NCI-H1694 treated with DMSO at 0.1 percent for 48 hours (cell line): ENCODE measurements at regions not wholly inside any gene's neighbourhood (a gene's known extent, or its start where the extent isn't known, plus 50 kb on each side); places are given as distances from the start of the nearest gene placed in this dataset.

ENCODE experiments used
- DNase-seq: peaks from one replicate; lab custom pipeline; 2025; lab: John Stamatoyannopoulos, UW

DNA sequence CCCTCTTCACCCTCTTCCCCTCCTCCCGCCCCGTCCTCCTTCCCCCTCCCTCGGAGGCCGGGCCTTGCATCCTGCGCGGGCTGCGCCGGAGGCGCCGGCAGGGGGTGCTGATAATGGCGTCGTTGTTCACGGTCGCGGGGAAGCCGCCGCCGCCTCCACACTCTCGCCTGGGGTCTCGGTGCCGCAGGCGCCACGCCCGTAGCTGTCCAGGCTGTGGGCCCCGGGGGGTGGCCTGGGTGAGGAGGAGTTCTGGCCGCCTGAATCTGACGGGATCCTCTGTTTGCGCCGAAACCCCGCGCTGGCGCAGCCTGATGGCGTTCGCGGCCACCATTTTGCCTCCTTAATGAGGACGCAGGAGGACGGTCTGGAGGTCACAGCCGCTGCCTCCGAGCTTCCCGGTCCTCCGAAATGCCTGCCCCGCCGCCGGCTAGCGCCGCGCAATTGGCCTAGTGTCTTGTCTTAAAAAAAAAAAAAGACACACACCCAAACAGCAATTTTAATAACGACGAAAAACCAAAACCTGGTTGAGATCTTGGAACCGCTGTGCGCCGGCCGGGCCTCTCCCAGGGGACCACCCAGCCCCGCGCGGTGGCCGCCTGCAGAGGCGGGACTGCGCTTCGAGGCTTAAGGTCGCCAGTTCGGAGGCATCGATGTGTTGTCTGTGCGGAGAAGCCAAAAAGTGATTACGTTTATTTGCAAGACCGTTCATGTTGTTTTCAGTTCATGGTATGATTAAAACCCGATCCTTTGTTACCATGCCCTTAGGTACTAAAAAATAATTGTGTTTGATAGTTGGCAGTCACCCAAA is 106.6 kb upstream of the HNRNPU start:
- peak; percentile 97 for DNase-seq

DNA sequence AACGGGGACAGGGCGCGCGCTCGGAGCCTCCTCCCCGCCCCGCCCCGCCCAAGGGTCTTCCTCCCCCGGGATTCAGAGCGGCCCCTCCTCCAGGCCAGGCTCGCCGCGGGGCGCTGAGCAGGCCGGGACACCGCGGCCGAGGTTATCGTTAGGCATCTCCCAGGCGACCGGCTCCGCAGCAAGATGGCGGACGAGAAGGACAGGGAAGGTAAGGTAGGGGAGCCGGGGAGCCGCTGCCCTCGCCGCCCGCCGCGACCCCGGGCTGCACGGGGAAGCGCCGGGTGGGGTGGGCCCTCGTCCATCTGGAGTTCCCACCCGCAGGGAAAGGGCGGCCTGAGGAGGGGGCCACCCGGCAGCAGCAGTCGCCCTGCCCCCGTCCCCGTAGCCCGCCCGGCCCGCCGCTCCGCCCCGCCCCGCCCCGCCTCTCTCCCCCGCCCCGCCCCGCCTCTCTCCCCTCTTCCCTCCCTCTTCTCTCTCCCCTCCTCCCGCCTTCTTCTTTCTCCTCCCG is 105.9 kb upstream of the HNRNPU start:
- DNase-seq, result peak; percentile 87

DNA sequence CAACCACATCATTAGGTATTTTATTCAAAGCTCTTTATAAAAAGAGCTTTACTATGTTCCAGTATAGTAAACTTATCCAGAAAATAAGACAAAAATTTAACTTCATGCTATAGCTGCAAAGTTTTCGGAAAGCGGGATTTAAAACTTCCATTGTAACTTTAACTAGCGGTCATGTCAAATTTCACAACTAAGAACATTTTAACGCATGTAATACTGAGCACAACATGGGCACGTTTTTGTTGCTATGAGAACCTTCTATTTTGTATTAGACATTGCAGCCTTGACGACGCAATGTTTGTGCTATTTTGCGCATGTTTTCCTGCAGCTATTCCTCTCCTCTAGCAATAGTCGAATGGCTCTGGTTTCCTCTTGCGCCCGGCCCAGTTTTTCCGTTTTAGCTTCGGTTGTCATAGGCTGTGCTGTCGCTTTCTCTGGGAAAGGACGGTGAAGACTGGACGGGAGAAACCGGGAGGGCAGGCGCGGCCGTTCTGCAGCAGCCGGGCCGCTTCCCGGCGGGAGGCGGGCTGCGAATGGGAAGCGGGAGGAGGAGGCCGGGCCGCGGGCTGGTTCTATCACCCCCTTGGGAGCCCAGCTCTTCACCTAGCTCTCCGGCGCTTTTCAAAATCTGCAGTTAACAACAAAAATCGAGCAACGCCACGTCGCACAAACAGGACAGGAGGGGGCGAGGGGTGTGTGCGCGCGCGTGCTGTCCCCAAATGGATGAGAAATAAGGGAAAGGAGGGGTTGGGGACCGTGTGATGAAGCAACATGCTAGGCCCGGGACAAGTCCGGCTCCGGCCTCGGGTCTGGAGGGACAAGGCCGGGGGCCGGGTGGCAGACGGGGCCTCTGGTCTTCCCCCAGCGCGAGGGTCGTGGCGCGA is 105.3 kb upstream of the HNRNPU start:
- DNase-seq, result peak; percentile 85

DNA sequence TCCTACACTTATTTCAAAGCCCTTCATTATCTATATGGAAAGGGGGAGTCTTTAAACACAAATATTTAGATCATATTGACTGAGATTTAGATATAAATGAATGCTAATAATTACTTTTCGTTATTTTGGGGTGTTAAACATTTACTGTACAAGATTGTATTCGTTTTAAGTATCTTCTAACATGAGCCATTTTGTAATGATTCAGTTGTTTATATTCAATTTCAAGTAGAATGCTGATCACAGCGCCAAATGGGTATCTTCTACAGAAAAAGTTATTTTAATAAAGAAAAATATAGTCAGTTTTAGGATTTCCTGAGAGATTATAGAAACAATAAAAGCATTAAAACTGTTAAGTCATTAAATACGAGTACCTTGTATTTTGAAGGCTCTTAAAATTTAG is 104.5 kb upstream of the HNRNPU start:
- no peak for DNase-seq

DNA sequence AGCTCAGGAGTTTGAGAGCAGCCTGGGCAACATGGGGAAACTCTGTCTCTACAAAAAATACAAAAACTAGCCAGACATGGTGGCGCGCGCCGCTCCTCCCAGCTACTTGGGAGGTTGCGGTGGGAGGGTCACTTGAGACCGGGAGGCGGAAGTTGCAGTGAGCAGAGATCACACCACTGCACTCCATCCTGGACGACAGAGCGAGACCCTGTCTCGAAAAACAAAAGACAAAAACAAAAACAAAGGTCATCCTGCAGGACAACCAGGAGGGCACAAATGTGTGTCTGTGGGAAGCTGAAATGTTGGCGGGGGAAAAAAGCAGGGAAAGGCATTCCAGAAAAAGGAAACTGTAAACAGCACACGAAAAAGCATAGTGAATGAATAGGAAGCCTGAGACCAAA is 104.1 kb upstream of the HNRNPU start:
- DNase-seq, result no peak

DNA sequence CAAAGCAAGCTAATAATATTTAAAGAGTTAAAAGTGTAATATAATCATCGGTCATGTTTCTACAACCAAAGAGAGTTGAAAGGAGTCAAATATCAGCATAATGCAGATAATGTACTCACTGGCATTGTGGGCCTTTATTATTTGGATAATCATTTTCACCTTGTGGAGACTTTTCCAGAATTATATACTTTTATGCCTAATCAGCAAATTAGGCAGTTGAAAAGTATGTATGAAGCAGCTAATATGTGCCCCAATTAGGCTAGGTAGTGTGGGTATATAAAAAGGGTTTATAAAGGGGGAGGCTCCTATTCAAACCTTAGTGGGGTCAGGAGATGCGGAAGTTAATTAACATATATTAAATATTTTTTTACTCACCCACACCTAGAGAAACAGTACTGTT is 102.8 kb upstream of the HNRNPU start:
- DNase-seq, result no peak

DNA sequence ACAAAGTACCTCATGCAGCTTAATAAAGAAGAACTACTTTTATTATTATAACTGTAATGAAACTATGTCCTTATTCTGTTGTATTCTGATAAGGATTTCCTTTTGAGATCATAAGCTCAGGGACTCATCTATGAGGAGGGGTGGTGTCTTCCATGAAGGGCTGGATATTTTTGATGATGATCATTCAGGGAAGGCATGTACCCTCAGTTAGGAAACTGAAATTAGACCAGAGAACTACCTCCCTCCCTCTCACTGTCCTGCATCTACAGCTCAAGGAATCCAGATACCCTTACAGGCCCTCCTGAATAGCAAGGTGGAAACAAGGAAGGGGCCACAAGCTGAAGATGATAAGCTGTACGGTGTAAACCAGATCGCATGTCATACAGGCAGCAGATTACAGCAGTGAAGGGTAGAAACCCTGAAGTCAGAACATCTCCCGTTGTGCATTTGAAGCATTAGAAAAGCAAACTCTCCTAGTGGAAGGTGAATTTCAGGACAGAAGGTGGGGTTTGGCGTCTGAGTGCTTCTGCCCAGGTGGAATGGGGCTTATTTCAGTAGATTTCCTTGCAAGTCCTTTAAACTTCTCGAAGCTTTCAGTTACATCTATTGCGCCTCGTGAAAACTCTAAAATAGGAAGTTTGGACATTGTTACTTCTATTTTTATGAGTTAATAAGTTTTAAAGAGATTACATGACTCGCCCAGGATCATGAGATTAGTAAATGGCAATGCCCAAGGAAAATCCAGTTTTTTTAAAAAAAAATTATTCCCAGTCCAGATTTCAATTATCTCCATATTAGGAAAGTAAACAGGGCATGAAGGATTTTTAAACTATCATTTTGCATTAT is 101.1 kb upstream of the HNRNPU start:
- no peak for DNase-seq

DNA sequence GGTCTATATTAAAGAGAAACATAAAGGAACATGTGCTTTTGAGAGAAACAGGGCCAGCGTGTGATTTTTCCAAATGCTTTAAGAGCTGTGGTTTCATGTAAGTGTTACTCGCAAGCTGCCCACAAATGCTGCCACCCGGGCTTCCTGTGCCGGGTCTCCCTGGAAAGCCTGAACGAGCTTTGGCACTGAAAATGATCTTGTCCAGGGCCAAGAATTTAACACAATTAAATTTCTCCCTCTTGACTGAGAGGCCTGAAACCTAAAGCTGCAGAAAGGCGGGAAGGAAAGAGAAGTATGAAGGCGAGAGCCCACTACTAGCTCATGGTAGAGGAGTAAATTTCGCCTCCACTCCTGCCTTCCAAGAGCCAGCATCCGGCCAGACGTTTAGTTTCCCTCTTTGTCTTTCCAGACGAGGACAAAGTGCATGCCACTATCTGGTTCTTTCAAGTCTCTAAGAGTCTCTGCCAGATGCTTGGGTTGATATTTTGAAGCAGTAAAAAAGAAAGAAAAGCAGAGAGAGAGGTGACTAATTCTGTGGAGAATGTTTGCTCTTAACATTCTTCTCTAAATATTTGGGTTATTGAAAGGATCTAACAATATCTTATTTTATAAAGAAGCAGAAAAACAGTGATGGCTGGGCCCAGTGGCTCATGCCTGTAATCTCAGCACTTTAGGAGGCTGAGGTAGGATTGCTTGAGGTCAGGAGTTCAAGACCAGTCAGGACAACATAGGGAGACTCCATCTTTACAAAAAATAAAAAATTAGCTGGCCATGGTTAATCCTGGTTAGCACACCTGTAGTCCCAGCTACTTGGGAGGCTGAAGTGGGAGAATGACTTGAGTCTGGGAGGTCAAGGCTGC is 100.0 kb upstream of the HNRNPU start:
- no peak for DNase-seq

DNA sequence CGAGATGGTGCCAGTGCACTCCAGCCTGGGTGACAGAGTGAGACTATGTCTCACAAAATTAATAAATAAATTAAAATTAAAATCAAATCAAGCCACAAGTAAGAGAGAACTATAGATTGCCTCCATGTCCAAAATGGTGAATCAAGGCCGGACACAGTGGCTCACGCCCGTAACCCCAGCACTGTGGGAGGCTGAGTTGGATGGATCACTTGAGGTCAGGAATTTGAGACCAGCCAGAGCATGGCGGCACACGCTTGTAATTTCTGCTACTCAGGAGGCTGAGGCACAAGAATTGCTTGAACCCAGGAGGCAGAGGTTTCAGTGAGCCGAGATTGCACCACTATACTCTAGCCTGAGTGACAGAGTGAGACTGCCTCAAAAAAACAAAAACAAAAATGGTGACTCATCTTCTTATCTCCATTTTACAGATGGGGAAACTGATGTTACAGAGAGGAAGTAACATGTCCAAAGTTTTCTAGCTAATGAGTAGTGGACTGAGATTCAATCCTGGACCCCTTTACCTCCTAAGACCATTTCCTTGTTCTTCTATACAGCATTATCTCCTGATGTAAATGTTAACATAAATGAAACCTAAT is 99.0 kb upstream of the HNRNPU start:
- no peak for DNase-seq

DNA sequence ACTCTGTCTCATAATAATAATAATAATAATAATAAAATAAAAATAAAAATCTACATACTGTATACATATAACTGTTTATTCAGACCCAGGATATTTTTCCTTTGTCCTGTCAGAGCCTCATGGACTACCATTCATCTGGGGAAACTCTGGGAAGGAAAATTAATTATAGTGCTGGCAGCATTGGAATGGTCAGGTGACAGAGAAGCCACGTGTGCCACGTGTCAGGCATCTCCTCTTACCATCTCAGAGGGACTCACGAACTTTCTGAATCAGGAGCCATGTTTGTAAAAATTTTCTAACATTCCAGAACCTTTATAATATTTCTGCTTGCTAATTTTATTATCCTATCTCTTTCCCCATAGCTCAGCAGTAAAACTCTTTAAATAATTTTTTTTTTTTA is 97.8 kb upstream of the HNRNPU start:
- no peak for DNase-seq

DNA sequence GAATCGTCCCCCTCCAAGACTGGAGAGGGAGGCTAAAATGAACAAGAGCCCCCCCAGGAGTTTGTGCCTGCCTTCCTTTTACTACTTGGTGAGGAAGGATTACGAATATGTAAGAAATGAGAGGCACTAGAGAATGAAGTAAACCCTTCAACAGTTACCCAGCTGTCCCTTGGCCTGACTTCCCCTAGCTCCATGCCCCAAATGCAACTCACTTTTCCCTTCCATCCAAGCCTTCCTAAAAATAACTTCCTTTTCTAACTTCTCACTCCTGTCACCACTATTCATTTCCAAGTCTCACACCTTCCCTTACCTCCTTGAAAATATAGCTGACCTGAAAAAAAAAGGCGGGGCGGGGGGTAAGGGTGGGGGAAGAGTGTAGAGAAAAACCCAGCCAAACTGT is 96.6 kb upstream of the HNRNPU start:
- DNase-seq, result no peak

DNA sequence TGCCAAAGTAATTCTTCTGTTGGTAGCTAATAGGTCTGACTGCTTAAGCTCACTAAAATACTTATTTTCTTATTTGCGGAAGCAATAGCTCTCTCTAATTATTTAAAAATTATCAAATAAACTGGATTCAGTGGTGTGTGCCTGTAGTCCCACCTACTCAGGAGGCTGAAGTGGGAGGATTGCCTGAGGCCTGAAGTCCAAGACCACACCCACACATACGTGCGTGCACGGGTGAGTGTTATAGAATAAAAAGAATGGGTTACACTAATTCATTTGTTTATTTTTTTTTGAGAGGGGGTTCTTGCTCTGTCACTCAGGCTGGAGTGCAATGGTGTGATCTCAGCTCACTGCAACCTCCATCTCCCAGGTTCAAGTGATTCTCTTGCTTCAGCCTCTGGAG is 94.2 kb upstream of the HNRNPU start:
- no peak for DNase-seq

DNA sequence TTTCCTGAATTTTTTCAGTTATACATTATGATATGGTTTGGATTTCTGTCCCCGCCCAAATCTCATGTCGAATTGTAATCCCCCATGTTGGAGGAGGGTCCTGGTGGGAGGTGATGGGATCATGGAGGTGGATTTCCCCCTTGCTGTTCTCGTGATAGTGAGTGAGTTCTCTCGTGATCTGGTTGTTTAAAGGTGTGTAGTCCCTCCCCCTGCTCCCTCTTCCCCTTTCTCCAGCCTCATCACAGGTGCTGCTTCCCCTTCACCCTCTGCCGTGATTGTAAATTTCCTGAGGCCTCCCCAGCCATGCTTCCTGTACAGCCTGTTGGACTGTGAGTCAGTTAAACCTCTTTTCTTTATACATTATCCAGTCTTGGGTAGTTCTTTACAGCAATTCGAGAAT is 93.2 kb upstream of the HNRNPU start:
- no peak for DNase-seq

DNA sequence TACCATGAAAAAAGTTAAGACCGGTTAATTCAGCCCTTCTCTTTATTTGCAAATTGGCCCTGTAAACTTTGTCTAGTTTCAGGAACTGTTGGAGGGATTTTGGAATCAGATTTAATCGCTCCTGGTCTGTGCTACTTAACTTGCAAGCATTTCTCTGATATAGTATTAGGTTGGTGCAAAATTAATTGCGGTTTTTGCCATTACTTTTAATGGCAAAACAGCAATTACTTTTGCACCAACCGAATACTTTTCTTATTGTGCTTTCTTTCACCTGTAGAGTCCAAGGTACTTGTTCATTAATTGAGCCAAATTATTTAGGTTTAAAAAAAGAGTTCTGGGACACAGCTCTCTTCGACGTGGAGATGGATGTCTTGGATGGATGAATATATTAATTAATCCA is 92.8 kb upstream of the HNRNPU start:
- DNase-seq, result no peak

DNA sequence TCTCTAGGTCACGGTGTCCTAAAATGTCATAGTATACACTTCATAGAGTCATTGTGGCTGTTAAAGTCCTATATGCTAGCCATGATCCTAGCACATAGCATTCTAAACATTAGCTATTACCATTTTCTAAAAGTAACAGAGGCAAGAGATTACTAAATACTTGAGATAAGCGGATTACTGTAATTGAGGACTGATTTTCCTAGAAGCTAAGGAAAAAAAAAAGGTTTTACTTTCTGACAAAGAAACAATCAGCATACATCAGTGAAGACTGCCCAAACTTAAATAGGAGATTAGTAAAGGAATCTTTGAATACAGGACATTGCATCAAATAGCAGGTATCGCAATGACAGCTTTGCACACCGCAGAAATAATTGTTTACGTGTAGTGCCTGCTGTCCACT is 91.3 kb upstream of the HNRNPU start:
- DNase-seq, result no peak

DNA sequence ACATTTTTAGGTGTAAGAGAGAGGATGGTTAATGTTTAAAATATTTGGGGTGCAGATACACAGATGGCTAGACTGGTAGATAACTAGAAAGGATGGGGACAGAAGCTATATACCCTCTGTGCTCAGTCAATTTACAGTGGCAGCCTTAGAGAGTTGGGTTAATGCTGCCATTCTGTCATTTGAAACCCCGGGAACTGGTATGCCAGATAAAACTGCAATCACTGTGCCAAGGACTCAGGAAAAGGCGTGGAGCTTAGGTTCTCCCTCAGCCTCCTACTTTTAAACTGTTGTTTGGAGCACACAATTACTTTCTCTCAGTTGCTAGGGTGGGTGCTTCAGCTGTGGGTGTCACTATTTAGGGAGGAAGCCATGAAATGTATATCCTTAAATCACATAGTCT is 90.0 kb upstream of the HNRNPU start:
- DNase-seq, result no peak

DNA sequence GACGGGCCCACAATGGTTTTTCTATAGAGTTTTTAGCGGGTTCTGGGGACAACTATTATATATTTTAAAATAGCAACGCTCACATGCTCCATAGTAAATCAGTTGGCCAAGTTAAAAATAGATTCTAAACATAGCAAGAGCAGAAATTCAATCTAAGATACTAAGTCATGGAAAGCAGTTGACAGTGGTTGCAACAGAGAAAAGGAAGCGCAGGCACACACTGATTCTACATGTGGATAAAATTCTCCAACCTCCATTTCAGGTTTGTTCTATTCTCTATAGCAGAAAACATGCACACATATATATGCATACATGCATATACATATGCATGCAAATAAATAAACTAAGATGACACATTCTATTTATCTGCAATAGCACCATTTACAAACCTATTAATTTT is 89.6 kb upstream of the HNRNPU start:
- DNase-seq, result no peak

DNA sequence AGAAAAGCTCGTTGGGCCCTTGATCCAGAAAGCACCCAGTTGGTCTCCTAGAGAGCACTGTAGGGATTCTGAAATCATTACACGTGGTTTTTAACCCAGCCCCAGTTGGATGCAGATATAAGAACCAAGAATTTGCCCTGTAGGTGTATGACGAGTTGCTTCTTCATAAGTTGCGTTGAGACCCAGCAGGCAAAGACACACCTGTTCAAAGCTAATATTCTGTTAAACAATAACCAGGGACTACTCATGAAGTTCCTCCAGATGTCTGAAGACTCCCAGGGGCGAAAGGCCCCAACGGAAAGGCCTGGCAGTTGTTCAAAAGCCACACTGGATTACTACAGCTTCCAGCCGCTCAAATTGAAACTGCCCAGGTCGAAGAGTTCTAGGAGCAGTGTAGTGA is 88.6 kb upstream of the HNRNPU start:
- DNase-seq, result no peak

DNA sequence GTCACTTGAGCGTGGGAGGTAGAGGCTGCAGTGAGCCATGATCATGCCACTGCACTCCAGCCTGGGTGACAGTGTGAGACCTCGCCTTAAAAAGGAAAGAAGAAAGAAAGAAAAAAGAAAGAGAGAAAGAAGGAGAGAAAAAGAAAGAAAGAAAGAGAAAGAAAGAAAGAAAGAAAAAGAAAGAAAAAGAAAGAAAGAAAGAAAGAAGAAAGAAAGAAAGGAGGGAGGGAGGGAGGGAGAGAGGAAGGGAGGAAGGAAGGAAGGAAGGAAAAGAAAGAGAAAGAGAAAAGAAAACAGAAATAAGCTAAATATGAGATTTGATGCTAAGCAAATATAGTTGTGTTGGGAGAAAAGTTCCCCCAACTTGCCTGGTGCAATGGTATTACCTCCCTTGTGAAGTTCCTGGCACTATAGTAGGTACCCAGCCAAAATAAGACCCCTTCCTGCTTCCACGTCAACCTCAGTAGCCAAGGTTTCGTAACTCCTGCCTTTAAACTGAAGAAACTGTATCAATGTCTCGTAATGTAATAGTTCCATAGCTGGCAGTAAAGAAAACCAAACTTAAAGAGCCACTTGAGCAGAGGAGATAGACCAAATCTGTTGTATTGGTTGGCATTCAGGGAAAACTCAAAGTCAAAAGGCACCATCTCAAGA is 88.1 kb upstream of the HNRNPU start:
- DNase-seq, result no peak

DNA sequence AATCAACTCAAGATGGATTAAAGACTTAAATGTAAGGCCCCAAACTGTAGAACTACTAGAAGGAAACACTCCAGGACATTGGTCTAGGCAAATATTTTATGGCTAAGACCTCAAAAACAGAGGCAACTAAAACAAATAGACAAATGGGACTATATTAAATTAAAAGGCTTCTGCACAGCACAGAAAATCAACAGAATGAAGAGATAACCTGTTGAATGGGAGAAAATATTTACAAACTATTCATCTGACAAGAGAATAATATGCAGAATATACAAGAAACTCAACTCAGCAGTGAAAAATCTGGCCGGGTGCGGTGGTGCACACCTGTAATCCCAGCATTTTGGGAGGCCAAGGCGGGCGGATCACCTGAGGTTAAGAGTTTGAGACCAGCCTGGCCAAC is 84.1 kb upstream of the HNRNPU start:
- no peak for DNase-seq
